NCI-H2107 treated with DMSO at 0.1 percent for 48 hours (cell line): ENCODE measurements at regions not wholly inside any gene's neighbourhood (a gene's known extent, or its start where the extent isn't known, plus 50 kb on each side); places are given as distances from the start of the nearest gene placed in this dataset.

Experiments used
- DNase-seq: peaks from one replicate; lab custom pipeline; 2025; ENCODE audit not compliant: unreplicated experiment; lab: John Stamatoyannopoulos, UW

- no peak for DNase-seq
These were observed 242.4 kb downstream of the LPIN1 start for GRCh38 chr2:11988691-11989353.

- no peak for DNase-seq
These were observed 242.9 kb downstream of the LPIN1 start for GRCh38 chr2:11989354-11989703.

DNA sequence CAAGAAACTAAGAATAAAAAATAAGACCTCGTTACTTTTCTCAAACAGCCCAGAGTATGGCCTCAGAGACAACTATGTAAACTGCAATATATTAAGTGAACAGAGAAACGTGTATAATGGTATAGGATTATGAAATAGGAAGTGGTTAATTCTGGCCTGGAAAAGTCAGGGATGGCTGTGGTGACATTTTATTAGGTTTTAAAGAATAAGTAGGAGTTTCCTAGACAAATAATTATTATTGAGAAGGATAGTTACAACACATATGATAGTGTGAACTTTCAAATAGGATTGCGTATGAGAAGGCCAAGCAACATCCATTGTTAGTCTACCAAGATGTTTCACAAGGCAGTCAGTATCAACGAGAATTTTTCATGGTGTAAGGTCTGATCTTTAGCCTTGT, 244.1 kb downstream of the LPIN1 start:
- no peak for DNase-seq

DNA sequence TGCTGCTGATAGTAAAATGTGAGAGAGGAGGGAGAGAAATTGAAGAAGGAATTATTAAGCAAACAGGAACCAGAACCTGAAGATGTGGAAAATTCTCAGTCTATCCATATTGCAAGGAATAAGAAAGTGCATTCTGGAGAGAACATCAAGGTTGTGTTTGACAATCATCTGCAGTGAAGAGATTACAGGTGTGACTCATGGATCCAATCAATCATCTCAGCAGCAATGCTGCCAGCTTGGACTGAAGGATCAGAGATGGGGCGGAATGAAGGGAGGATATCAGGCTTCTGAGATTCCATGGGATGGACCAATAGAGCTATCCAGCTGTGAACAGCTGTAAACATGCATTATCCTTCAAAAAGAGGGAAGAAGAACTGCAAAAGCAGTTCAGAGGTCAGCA, 247.3 kb downstream of the LPIN1 start:
- no peak for DNase-seq

GRCh38 chr2:11995456-11995855, 249.0 kb downstream of the LPIN1 start:
- DNase-seq, result no peak

GRCh38 chr2:11996618-11997017, 250.2 kb downstream of the LPIN1 start:
- DNase-seq, result no peak

GRCh38 chr2:11997142-11997541, 250.7 kb downstream of the LPIN1 start:
- no peak for DNase-seq

DNA sequence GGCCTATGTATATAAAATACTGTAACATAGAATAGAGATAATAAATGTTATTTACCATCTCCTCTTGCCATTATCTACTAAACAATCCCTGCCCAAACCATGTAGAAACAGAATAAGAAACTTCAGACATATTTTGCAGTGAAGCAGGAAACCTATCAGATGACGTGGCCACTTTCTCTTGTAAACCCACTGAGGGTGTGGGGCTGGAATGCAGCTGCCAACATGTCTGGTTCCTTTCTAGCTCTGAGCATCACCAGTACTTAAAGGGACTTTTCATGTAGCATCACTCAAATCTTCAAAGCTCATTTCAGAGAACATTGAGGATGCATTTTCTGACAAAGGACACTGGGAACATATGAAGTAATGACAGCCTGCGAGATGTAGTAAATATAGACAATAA, 251.8 kb downstream of the LPIN1 start:
- no peak for DNase-seq

- DNase-seq, result no peak
These were observed 252.4 kb downstream of the LPIN1 start for GRCh38 chr2:11998626-11999378.

DNA sequence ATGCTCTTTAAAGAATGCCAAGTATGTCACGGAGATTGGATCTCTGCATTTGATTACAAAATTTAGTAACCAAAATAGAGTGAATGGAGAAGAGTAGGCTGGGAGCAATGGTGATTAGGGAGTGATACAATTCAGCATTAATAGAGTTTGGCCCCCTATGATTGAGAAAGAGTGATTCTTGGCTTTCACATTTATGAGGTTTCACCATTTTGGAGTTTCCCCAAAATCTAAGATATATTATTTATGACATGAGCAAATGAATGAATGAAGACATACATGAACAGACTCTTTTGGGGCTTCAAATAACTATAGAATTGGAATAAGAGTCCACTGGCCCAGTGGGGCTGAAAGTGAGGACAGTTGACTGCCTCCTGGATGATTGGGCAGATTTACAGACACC, 255.2 kb downstream of the LPIN1 start:
- DNase-seq, result no peak

GRCh38 chr2:12002215-12002614, 255.8 kb downstream of the LPIN1 start:
- DNase-seq, result no peak

GRCh38 chr2:12004713-12005112, 258.3 kb downstream of the LPIN1 start:
- DNase-seq, result no peak

GRCh38 chr2:12005886-12006681, 259.7 kb downstream of the LPIN1 start:
- DNase-seq, result no peak

- DNase-seq, result no peak
These were observed 260.4 kb downstream of the LPIN1 start for GRCh38 chr2:12006850-12007249.

DNA sequence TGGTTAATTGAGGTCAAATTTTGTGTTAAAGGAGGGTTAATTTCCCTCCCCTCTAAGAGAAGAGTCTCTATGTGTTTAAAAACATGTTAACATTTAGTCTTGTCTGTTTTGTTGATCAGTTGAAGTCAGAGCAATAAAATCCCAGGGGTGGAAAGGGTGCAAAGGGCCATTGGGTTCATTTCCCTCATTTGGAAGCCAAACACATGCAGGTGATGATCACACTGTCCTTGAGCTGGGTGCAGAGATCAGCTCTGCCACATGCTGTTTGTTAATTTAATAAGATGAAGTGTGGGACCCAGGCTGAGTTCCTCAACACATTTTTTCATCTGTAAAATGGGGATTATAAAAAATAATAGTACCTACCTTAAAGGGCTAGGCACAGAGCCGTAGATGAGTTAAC, 260.9 kb downstream of the LPIN1 start:
- DNase-seq, result no peak

- no peak for DNase-seq
These were observed 262.1 kb downstream of the LPIN1 start for GRCh38 chr2:12008425-12009061.

DNA sequence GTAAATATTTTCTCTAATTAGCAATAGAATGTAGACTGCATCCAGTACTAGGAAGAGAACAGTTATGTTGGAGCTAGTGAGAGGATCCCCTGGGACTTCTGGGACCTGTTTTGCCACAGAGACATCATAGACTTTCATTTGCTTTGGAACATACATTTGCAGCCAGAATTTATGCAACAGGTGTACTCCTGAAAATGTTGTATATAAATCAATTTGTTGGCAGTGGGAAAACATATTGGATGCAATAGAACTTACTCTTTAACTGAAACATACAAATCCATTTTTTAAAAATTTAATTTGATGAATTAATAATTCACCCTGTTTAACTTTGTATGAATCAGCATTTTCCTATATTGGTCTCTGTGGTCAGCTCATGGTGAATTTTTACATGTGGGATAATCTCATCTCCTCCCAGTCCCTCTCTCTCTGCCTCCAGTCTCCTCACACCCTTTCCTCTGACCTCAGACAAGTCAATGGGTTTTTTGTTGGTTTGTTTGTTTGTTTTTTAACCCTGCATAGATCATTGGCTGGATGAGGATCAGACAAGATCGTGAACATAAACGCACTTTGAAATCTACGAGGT, 263.0 kb downstream of the LPIN1 start:
- no peak for DNase-seq

- DNase-seq, result no peak
These were observed 263.6 kb downstream of the LPIN1 start for GRCh38 chr2:12010059-12010458.

DNA sequence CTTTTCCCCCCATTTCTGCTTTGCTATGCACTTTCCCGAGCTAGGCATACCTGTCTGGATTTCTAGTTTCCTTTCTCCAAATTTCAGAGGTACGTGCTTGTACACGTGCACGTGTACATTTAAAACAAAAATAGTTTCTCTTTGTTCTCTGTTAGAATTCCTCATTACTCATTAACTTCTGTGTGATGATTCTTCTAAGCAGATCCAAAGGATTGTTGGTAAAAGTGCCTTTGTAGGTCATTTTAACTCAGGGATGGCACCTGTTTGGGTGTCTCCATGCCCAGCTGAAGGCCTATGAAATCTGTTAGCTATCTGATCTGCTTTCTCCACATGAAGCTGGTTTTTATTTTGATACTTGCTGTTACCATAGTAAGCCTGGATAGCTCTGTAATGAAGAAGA, 264.3 kb downstream of the LPIN1 start:
- DNase-seq, result no peak

DNA sequence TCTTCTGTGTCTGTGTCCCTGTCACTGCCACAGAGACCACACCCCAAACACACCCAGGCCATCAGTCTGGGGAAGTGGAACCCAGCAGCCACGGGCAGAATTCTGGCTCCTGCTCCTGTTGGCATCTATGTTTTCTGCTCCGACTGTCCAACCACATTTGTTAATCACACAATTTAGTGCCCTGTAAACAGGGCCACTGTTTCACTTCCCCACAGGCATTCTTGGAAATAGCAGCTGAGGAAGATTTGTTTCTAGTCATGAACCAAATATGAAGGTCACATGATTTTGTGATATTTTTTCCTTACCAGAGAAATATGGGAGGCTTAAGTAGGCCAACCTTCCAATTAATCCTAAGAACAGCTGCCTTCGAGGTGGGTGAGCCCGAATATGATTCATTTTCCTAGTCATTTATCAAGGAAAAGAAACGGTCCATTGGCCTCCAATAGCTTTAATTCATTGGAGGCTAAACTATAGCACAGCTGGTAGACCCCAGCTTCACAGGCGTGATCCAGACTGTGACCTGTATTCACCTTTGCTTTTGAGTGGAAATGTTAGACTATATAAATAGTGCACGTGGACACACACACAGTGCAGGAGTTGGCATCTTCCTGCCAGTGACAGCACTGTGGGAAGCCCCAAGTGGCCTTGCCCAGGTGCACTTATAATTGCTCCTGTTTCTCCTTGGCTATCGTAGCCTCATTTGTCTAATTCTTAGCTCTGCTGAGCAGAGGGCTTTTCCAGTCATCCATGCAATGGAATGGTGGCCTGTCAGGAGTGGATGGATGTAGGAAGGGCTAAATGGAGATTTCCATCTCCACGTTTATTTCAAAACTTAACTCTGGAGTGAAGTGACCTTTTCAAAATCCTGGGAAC, 267.9 kb downstream of the LPIN1 start:
- no peak for DNase-seq
